CD4-positive, alpha-beta T cell (primary cell): ENCODE measurements at regions not wholly inside any gene's neighbourhood (a gene's known extent, or its start where the extent isn't known, plus 50 kb on each side); places are given as distances from the start of the nearest gene placed in this dataset.
A peak's percentile ranks its signal among the peaks of the same experiment; 100 is the strongest.

ENCODE experiments used
- ATAC-seq: fragments of 200-7000 bp; cut with Tn5 transposase; one replicate; pipeline ENCODE4 v1.10.0; 2022; ENCODE audit warnings: mild to moderate bottlenecking; ENCODE audit not compliant: poor library complexity
- CTCF ChIA-PET: fragments of 350-600 bp; sonication (Branson Sonifier 250); formaldehyde crosslinking; loops from one replicate; lab custom pipeline; 2021; ENCODE audit warnings: antibody characterized with exemption, inconsistent platforms; lab: Charles Lee
- POLR2A ChIA-PET: fragments of 350-600 bp; sonication (Branson Sonifier 250); formaldehyde crosslinking; loops from one replicate; lab custom pipeline; 2021; ENCODE audit warnings: antibody characterized with exemption, inconsistent platforms; lab: Charles Lee
- DNase-seq, 14 experiments: peaks; one replicate each; pipeline ENCODE4 v3.0.0-alpha.2; 2013 to 2020; ENCODE audit warnings: mixed read lengths in 2 of 14
- H3K27ac ChIP-seq, 2 donors: one replicate each; pipeline versions ENCODE4 v1.5.1 to v1.7.0; 2013; ENCODE audit warnings: low read length in 2 of 2, low read depth in 1 of 2, mild to moderate bottlenecking in 1 of 2
- H3K27me3 ChIP-seq, 2 experiments: 1 replicate in 1 of 2; 2 replicates in 1 of 2; pipeline versions ENCODE4 v1.6.1 to v1.7.0; 2013; ENCODE audit warnings: low read length in 2 of 2, control low read depth in 1 of 2, mild to moderate bottlenecking in 1 of 2, moderate library complexity in 1 of 2; ENCODE audit not compliant: insufficient read depth in 2 of 2, control insufficient read depth in 1 of 2
- H3K36me3 ChIP-seq: one replicate; pipeline ENCODE4 v1.6.1; 2013; ENCODE audit warnings: low read length, control low read depth; ENCODE audit not compliant: insufficient read depth
- H3K4me1 ChIP-seq: one replicate; pipeline ENCODE4 v1.6.1; 2013; ENCODE audit warnings: low read length, control low read depth; ENCODE audit not compliant: insufficient read depth
- H3K4me3 ChIP-seq: one replicate; pipeline ENCODE4 v1.5.1; 2013; ENCODE audit warnings: mild to moderate bottlenecking, low read length, moderate library complexity
- H3K9me3 ChIP-seq, 2 experiments: 1 replicate in 1 of 2; 2 replicates in 1 of 2; pipeline versions ENCODE4 v1.6.1 to v1.7.0; 2013; ENCODE audit warnings: low read length in 2 of 2, mild to moderate bottlenecking in 2 of 2, control low read depth in 1 of 2, moderate library complexity in 1 of 2; ENCODE audit not compliant: control insufficient read depth in 1 of 2, insufficient read depth in 1 of 2
- H3K27ac Mint-ChIP-seq: one replicate; pipeline ENCODE4 v1.8.0; 2020; ENCODE audit warnings: mixed read lengths
- H3K27me3 Mint-ChIP-seq: one replicate; pipeline ENCODE4 v1.8.0; 2021; ENCODE audit warnings: mixed read lengths
- H3K36me3 Mint-ChIP-seq: one replicate; pipeline ENCODE4 v1.8.0; 2021; ENCODE audit warnings: low read depth, mixed read lengths
- H3K4me1 Mint-ChIP-seq: one replicate; pipeline ENCODE4 v1.8.0; 2021; ENCODE audit warnings: low read depth, mixed read lengths
- H3K4me3 Mint-ChIP-seq: one replicate; pipeline ENCODE4 v1.8.0; 2020; ENCODE audit warnings: mild to moderate bottlenecking, mixed read lengths
- H3K9me3 Mint-ChIP-seq: one replicate; pipeline ENCODE4 v1.8.0; 2020; ENCODE audit warnings: mixed read lengths
- CTCF ChIP-seq: fragments of 200-600 bp; IDR thresholded peaks from one replicate; pipeline ENCODE4 v1.8.0; 2022; ENCODE audit warnings: antibody characterized with exemption, mild to moderate bottlenecking
- intact Hi-C, 2 experiments: fragments of 100-400 bp; cut with DNase I in 1 of 2; cut with micrococcal nuclease in 1 of 2; formaldehyde crosslinking; loops; one replicate each; pipeline versions ENCODE4 v1.15.1 to v1.9.0; 2023 to 2025; cut with DNase I, micrococcal nuclease

- H3K27ac ChIP-seq: no peak overlapping the region
- intact Hi-C loops: no loop called here
- H3K9me3 ChIP-seq: no peaks in the 10 kb centered on the region
- H3K36me3 ChIP-seq: no peaks in the 10 kb centered on the region
- H3K4me1 ChIP-seq: no peaks in the 10 kb centered on the region
- POLR2A ChIA-PET: no interaction called here
- H3K4me3 ChIP-seq: no peak overlapping the region
- H3K4me3 Mint-ChIP-seq: no peak overlapping the region
- H3K4me1 Mint-ChIP-seq: no peaks in the 10 kb centered on the region
- no peaks in the 10 kb centered on the region for H3K36me3 Mint-ChIP-seq
- TF ChIP-seq CTCF: peak; percentile 15
- H3K27me3 Mint-ChIP-seq: peaks cover 15% of the 10 kb centered on the region
- H3K27me3 ChIP-seq: peaks cover 0 to 5% of the 10 kb centered on the region in 2 experiments
- CTCF ChIA-PET: no interaction called here
- no peaks in the 10 kb centered on the region for H3K9me3 Mint-ChIP-seq
- no peak overlapping the region for H3K27ac Mint-ChIP-seq
- DNase-seq (no peak), ATAC-seq (no peak)
These were observed 161.0 kb downstream of the MCHR2 start for GRCh38 chr6:99833034-99833433.

- H3K9me3 ChIP-seq: no peaks in the 10 kb centered on the region
- H3K4me1 ChIP-seq: no peaks in the 10 kb centered on the region
- H3K36me3 Mint-ChIP-seq: no peaks in the 10 kb centered on the region
- H3K4me3 ChIP-seq: no peak overlapping the region
- no peak overlapping the region for H3K4me3 Mint-ChIP-seq
- ATAC-seq (no peak), DNase-seq (no peak)
- H3K27ac Mint-ChIP-seq: no peak overlapping the region
- intact Hi-C loops: no loop called here
- H3K9me3 Mint-ChIP-seq: no peaks in the 10 kb centered on the region
- peaks cover 0 to 5% of the 10 kb centered on the region in 2 experiments for H3K27me3 ChIP-seq
- ChIA-PET CTCF (no interaction called here), POLR2A (no interaction called here)
- peaks cover 19% of the 10 kb centered on the region for H3K27me3 Mint-ChIP-seq
- H3K4me1 Mint-ChIP-seq: no peaks in the 10 kb centered on the region
- H3K27ac ChIP-seq: no peak overlapping the region
- no peaks in the 10 kb centered on the region for H3K36me3 ChIP-seq
- TF ChIP-seq CTCF: no peak
These were observed 157.6 kb downstream of the MCHR2 start for GRCh38 chr6:99836471-99836870.

GRCh38 chr6:99838607-99839006, 155.4 kb downstream of the MCHR2 start:
- Histone ChIP-seq H3K27ac (no peak overlapping the region), H3K27me3 (peaks cover 0 to under 1% of the 10 kb centered on the region in 2 experiments), H3K4me1 (no peaks in the 10 kb centered on the region), H3K4me3 (no peak overlapping the region), H3K36me3 (no peaks in the 10 kb centered on the region), H3K9me3 (no peaks in the 10 kb centered on the region)
- DNase-seq (no peak), ATAC-seq (no peak)
- TF ChIP-seq CTCF: no peak
- Mint-ChIP-seq H3K36me3 (no peaks in the 10 kb centered on the region), H3K27me3 (peaks cover 20% of the 10 kb centered on the region), H3K27ac (no peak overlapping the region), H3K9me3 (no peaks in the 10 kb centered on the region), H3K4me3 (no peak overlapping the region), H3K4me1 (no peaks in the 10 kb centered on the region)
- ChIA-PET CTCF (no interaction called here), POLR2A (no interaction called here)
- intact Hi-C loops: no loop called here
